ENCODE measurements at regions not wholly inside any gene's neighbourhood (a gene's known extent, or its start where the extent isn't known, plus 50 kb on each side); places are given as distances from the start of the nearest gene placed in this dataset.
"Not testable (repeated sequence)": the region's sequence is repeated elsewhere in the genome, so short reads cannot be mapped to it uniquely, and the experiment has no call there.

DNA sequence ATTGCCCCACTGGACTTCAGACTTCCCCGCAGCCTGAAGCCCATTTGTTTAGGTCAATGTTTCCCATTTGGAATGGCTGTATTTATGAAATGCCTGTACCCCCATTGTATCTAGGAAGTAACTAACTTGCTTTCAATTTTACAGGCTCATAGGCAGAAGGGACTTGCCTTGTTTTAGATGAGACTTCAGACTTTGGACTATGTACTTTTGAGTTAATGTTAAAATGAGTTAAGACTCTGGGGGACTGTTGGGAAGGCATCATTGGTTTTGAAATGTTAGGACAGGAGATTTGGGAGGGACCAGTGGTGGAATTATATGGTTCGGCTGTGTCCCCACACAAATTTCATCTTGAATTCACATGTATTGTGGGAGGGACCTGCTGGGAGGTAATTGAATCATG, 61.1 kb upstream of the CYP2C8 start:
- H3K4me3 ChIP-seq (ENCODE audit: low read depth, low read length); H3K27ac ChIP-seq (ENCODE audit: low read depth, low read length); DNase-seq; H4K91ac ChIP-seq (ENCODE audit: low read depth, low read length); H2BK5ac ChIP-seq (ENCODE audit: low read depth, low read length, poor library complexity); H2BK12ac ChIP-seq (ENCODE audit: low read length); H4K8ac ChIP-seq (ENCODE audit: low read depth, low read length); H3K4ac ChIP-seq (ENCODE audit: low read depth, low read length); H3K79me2 ChIP-seq (ENCODE audit: control insufficient read depth, insufficient read depth, low read length, poor library complexity); H3K79me1 ChIP-seq (ENCODE audit: low read length); H3K36me3 ChIP-seq (ENCODE audit: control insufficient read depth in 1 of 2, insufficient read depth in 2 of 2, low read length in 2 of 2); H3K9ac ChIP-seq (ENCODE audit: low read length); H3K4me1 ChIP-seq (ENCODE audit: control insufficient read depth in 1 of 2, insufficient read depth in 2 of 2, low read length in 2 of 2); H2AK5ac ChIP-seq (ENCODE audit: low read length); H3K9me3 ChIP-seq (ENCODE audit: insufficient read depth, low read depth, low read length); H3K14ac ChIP-seq (ENCODE audit: low read length); H3K4me2 ChIP-seq (ENCODE audit: low read length); H3K27me3 ChIP-seq (ENCODE audit: insufficient read depth, low read length); H3K18ac ChIP-seq (ENCODE audit: low read length); H2BK120ac ChIP-seq (ENCODE audit: insufficient read depth, low read length, poor library complexity); H2AFZ ChIP-seq (ENCODE audit: insufficient read depth, low read length, poor library complexity); H4K12ac ChIP-seq (ENCODE audit: low read depth, low read length); H3K23ac ChIP-seq (ENCODE audit: low read length): not testable (repeated sequence)
- WGBS (ENCODE audit: extremely low coverage, insufficient coverage, insufficient read length): no CpG with 5 or more reads among the region's 2 CpGs

DNA sequence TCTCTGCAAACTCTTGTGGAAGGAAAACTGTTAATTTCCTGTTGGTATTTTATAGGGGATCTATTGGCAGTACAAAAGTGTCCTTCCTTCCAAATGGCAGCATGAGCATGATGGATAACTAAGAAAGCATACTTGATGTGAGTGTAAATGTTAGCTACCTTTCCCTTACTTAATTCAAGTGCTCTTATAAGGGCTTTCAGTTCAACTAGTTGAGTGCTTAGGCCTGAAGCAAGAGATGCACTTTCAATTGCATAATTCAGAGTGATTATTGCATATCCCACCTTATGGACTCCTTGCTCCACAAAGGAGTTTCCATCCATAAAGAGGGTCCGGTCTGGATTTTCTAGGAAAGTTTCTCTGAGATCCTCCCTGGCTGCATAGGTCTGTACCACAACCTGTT, 56.3 kb upstream of the CYP2C8 start:
- no peak for DNase-seq
- Histone ChIP-seq H3K27ac (ENCODE audit: low read depth, low read length) (no peak overlapping the region), H3K27me3 (ENCODE audit: insufficient read depth, low read length) (no peaks in the 10 kb centered on the region), H3K9ac (ENCODE audit: low read length) (no peak overlapping the region), H3K4me2 (ENCODE audit: low read length) (no peak overlapping the region), H2BK5ac (ENCODE audit: low read depth, low read length, poor library complexity) (no peak overlapping the region), H4K12ac (ENCODE audit: low read depth, low read length) (no peak overlapping the region), H3K14ac (ENCODE audit: low read length) (no peak overlapping the region), H3K4ac (ENCODE audit: low read depth, low read length) (no peak overlapping the region), H3K79me2 (ENCODE audit: control insufficient read depth, insufficient read depth, low read length, poor library complexity) (no peaks in the 10 kb centered on the region), H2BK12ac (ENCODE audit: low read length) (no peak overlapping the region), H2AK5ac (ENCODE audit: low read length) (no peak overlapping the region), H3K4me3 (ENCODE audit: low read depth, low read length) (no peak overlapping the region), H3K4me1 (ENCODE audit: control insufficient read depth in 1 of 2, insufficient read depth in 2 of 2, low read length in 2 of 2) (no peaks in the 10 kb centered on the region), H3K18ac (ENCODE audit: low read length) (no peak overlapping the region), H3K9me3 (ENCODE audit: insufficient read depth, low read depth, low read length) (peaks cover 8% of the 10 kb centered on the region), H3K23ac (ENCODE audit: low read length) (no peak overlapping the region), H2AFZ (ENCODE audit: insufficient read depth, low read length, poor library complexity) (no peak overlapping the region), H2BK120ac (ENCODE audit: insufficient read depth, low read length, poor library complexity) (no peak overlapping the region), H3K79me1 (ENCODE audit: low read length) (no peaks in the 10 kb centered on the region), H4K91ac (ENCODE audit: low read depth, low read length) (no peak overlapping the region), H3K36me3 (ENCODE audit: control insufficient read depth in 1 of 2, insufficient read depth in 2 of 2, low read length in 2 of 2) (peaks cover 0 to 3% of the 10 kb centered on the region in 2 experiments), H4K8ac (ENCODE audit: low read depth, low read length) (no peak overlapping the region)
- no CpG with 5 or more reads among the region's 1 CpG for WGBS (ENCODE audit: extremely low coverage, insufficient coverage, insufficient read length)

DNA sequence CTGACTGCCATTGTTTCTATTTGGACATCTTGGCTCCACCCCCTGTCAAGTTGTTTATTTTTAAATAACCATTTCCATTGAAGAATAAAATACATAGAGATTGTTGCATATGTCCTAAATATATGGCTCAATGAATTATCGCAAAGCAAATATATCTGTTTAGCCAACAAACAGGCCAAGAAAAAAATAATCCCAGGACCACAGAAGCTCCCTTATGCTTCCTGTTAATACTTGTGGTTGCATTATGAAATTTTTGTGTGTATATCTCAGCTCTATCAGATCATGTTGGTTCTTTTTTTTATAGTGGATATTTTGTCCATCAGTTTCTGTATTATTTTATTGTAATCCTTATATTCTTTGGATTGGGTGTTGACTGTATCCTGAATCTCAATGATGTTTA, 53.4 kb upstream of the CYP2C8 start:
- no peak overlapping the region for H4K8ac ChIP-seq (ENCODE audit: low read depth, low read length)
- no peak overlapping the region for H3K23ac ChIP-seq (ENCODE audit: low read length)
- no peaks in the 10 kb centered on the region for H3K79me2 ChIP-seq (ENCODE audit: control insufficient read depth, insufficient read depth, low read length, poor library complexity)
- no peak overlapping the region for H3K4me3 ChIP-seq (ENCODE audit: low read depth, low read length)
- no peak overlapping the region for H3K4me2 ChIP-seq (ENCODE audit: low read length)
- H3K9me3 ChIP-seq (ENCODE audit: insufficient read depth, low read depth, low read length): peaks cover 3% of the 10 kb centered on the region
- no peak overlapping the region for H3K27ac ChIP-seq (ENCODE audit: low read depth, low read length)
- no peaks in the 10 kb centered on the region for H3K79me1 ChIP-seq (ENCODE audit: low read length)
- no CpG with 5 or more reads among the region's 1 CpG for WGBS (ENCODE audit: extremely low coverage, insufficient coverage, insufficient read length)
- H4K91ac ChIP-seq (ENCODE audit: low read depth, low read length): no peak overlapping the region
- no peaks in the 10 kb centered on the region for H3K36me3 ChIP-seq (ENCODE audit: control insufficient read depth in 1 of 2, insufficient read depth in 2 of 2, low read length in 2 of 2)
- H3K4me1 ChIP-seq (ENCODE audit: control insufficient read depth in 1 of 2, insufficient read depth in 2 of 2, low read length in 2 of 2): no peaks in the 10 kb centered on the region
- no peak overlapping the region for H2AFZ ChIP-seq (ENCODE audit: insufficient read depth, low read length, poor library complexity)
- no peak overlapping the region for H2BK120ac ChIP-seq (ENCODE audit: insufficient read depth, low read length, poor library complexity)
- no peak overlapping the region for H2AK5ac ChIP-seq (ENCODE audit: low read length)
- DNase-seq: no peak
- H2BK12ac ChIP-seq (ENCODE audit: low read length): no peak overlapping the region
- no peak overlapping the region for H3K18ac ChIP-seq (ENCODE audit: low read length)
- no peak overlapping the region for H2BK5ac ChIP-seq (ENCODE audit: low read depth, low read length, poor library complexity)
- no peak overlapping the region for H3K14ac ChIP-seq (ENCODE audit: low read length)
- no peak overlapping the region for H3K4ac ChIP-seq (ENCODE audit: low read depth, low read length)
- no peaks in the 10 kb centered on the region for H3K27me3 ChIP-seq (ENCODE audit: insufficient read depth, low read length)
- no peak overlapping the region for H4K12ac ChIP-seq (ENCODE audit: low read depth, low read length)
- H3K9ac ChIP-seq (ENCODE audit: low read length): no peak overlapping the region

DNA sequence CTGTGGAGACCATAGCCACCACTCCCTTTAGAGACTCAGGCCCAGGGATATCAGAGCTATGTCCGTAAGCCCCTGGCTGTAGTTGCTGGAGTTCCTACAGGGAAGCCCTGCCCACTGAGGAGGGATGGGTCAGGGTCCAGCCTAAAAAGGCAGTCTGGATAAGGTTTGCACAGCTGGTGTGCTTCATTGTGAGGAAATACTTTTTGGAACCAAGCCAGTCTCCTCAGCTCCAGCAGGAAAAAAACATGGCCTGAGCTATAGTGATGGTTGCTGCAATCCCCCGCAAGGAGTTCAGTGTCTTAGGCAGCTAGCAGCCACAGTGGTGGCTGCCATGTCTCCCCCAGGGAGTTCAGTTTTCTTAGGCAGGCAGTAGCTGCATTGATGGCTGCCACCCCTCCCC, 52.6 kb upstream of the CYP2C8 start:
- no peak overlapping the region for H3K4ac ChIP-seq (ENCODE audit: low read depth, low read length)
- H3K79me2 ChIP-seq (ENCODE audit: control insufficient read depth, insufficient read depth, low read length, poor library complexity): no peaks in the 10 kb centered on the region
- H3K27ac ChIP-seq (ENCODE audit: low read depth, low read length): no peak overlapping the region
- H2BK120ac ChIP-seq (ENCODE audit: insufficient read depth, low read length, poor library complexity): no peak overlapping the region
- H3K4me2 ChIP-seq (ENCODE audit: low read length): no peak overlapping the region
- H4K8ac ChIP-seq (ENCODE audit: low read depth, low read length): no peak overlapping the region
- no peaks in the 10 kb centered on the region for H3K4me1 ChIP-seq (ENCODE audit: control insufficient read depth in 1 of 2, insufficient read depth in 2 of 2, low read length in 2 of 2)
- H3K27me3 ChIP-seq (ENCODE audit: insufficient read depth, low read length): no peaks in the 10 kb centered on the region
- no peak overlapping the region for H3K14ac ChIP-seq (ENCODE audit: low read length)
- no peak overlapping the region for H2AK5ac ChIP-seq (ENCODE audit: low read length)
- WGBS (ENCODE audit: extremely low coverage, insufficient coverage, insufficient read length): no CpG with 5 or more reads among the region's 2 CpGs
- H3K9me3 ChIP-seq (ENCODE audit: insufficient read depth, low read depth, low read length): peaks cover 3% of the 10 kb centered on the region
- no peaks in the 10 kb centered on the region for H3K36me3 ChIP-seq (ENCODE audit: control insufficient read depth in 1 of 2, insufficient read depth in 2 of 2, low read length in 2 of 2)
- no peak overlapping the region for H3K23ac ChIP-seq (ENCODE audit: low read length)
- H2BK5ac ChIP-seq (ENCODE audit: low read depth, low read length, poor library complexity): no peak overlapping the region
- no peak overlapping the region for H3K9ac ChIP-seq (ENCODE audit: low read length)
- no peak overlapping the region for H2BK12ac ChIP-seq (ENCODE audit: low read length)
- H3K18ac ChIP-seq (ENCODE audit: low read length): no peak overlapping the region
- no peak overlapping the region for H2AFZ ChIP-seq (ENCODE audit: insufficient read depth, low read length, poor library complexity)
- H4K91ac ChIP-seq (ENCODE audit: low read depth, low read length): no peak overlapping the region
- no peaks in the 10 kb centered on the region for H3K79me1 ChIP-seq (ENCODE audit: low read length)
- no peak overlapping the region for H4K12ac ChIP-seq (ENCODE audit: low read depth, low read length)
- H3K4me3 ChIP-seq (ENCODE audit: low read depth, low read length): no peak overlapping the region
- no peak for DNase-seq
